ENCODE measurements at regions not wholly inside any gene's neighbourhood (a gene's known extent, or its start where the extent isn't known, plus 50 kb on each side); places are given as distances from the start of the nearest gene placed in this dataset.

DNA sequence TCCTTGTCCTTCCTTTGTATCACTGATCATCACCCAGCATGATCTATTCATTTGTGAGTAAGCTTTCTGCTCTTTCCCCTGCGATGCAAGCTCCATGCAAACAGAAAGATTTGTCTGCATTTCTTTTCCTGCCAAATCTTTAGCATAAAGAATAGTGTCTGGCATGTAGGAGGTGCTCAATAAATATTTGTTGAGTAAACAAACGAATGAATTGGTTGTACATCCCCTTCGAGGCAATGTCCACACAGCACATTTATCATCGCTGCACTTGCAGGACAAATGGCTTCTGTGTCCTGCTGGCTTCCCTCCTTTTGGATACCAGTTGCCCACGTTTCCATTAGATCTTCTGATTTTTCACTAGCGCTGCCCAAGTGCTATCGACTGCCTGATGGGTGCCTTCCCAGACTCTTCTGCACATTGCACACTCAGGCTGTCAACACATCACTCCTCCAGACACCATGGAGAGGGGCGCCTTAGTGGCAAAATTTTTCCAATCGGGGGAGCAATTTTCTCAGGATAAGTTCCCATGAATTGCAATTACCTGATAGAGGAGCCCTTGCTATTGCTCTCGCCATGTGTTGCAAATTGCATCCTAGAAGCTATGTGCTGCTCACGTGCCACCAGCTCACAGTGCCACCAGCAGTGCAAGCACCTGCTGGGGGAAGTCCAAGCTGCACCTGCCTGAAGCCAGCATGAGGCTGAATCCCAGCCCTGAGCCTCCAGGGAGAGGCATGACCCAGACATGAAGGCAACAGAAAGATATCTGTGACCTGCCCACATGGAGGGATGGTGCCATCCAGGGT is 206.6 kb downstream of the KIF26A start:
- no peak for DNase-seq

DNA sequence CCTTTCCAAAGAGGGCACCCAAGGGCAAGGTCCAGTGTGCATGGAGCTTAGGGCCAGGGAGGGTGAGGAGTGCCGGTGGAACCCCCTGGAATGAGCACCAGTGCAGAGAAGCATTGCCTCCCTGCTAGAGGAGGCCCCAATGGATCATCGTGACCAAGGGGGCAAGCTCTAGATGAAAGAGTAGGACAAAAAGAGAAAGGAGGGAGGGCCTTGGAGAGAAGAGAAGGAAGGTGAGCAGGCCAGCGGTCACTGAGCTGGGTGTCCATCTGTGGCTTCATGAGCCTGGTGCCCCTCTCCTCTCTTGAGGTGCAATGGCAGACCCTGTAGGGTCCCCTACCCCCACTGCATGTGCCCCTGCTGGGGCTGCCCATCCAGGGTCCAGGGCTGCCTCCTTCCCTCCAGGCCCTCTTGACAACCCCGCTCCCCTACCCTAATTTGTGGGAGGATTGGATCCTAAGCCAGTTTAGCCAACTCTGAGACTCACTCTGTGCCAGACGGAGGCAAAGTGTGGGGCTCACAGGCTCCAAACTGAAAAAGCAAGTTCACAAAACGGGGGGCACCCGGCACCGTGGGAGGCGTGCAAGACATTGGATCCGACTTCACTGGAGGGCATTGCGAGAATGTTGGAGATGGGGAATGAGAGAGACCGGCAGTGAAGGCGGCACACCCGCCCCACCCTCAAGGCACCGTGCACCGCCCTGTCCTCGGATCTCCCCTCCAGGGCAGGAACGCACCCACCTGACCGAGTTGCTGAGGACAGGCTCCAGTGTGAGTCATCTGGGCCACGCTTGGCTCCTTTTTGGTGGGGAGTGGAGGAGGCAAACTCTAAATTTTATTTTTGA is 207.5 kb downstream of the KIF26A start:
- no peak for DNase-seq

DNA sequence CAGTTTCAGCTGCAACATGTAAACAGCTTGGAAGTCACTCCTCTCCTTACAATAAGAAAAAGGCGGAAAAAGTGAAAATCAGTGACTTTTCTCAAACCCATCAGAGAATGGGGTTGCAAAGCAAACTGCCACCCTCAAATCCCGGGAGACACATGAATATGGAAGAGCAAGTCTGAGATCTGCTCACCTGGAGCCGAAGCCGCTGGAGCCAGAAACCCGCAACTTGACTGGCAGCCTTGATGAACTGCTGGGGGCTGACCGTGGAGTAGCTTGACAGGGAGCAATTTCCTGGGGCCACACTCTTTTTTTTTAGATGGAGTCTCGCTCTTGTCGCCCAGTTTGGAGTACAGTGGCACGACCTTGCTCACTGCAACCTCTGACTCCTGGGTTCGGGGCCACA is 208.2 kb downstream of the KIF26A start:
- DNase-seq = no peak

DNA sequence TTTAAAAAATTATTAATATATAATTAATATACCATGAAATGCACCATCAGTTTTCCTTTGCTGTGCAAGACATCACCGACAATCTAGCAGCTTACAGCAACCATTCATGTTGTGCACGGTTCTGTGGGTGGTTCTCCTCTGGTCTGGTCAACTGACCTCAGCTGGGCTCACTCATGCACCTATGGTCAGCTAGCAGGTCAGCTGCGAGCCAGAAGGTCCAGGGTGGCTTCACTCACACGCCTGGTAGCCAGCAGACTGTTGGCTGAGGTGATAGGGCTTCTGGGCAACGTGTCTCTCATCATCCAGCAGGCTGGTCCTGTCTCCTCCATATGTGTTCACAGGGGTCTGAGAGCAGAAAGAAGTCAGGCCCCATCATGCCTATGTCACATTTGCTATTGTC is 210.4 kb downstream of the KIF26A start:
- DNase-seq = no peak

DNA sequence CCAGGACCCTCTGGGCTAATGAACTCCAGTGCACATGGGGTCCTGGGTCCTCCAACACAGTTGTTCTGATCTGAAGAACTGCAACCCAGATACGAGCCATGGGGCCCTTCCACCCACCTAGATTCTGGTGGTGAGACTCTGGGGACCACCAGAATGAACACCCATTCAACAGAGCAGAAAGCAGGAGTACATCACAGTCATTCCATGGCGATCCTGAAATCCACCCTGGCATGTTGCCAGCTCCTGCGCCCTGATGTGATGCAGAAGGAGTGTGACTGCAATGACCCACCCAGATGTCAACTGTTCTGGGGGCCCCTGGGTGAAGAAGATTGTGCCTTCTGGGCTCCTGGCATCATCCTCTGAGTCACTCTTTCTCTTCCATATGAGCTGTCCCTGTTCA is 211.6 kb downstream of the KIF26A start:
- no peak for DNase-seq

DNA sequence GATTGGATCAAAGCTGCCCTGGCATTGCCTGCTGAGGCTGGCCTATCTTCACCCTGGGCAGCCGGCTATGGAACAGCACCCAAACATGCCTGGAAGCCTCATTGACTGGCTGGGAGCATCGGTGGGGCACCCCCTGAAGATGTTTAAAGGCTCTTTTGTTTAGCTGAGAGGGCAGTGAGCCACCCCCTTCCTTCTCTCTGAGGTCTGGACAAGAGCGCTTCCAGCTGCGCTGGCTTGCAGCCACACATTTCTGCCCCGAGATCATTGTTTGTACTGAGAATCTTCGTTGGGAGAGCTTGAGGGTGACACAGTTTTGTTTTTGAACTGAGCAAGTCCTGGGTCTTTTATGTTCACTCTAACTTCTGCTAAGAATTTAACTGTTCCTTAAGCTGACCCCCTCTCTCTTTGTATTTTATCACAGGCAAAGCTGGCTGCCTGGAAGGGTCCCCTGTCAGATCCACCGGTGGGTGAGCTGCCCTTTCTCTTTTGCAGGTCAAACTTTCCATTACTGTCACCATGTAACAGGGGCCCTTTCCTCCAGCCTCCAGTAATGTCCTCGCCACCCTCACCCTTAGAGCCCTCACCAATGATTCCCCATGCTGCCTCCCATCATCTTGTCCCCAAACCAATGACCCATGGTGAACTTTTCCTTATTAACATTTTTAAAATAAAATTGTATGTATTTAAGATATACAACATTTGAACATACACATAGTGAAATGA is 212.2 kb downstream of the KIF26A start:
- no peak for DNase-seq

DNA sequence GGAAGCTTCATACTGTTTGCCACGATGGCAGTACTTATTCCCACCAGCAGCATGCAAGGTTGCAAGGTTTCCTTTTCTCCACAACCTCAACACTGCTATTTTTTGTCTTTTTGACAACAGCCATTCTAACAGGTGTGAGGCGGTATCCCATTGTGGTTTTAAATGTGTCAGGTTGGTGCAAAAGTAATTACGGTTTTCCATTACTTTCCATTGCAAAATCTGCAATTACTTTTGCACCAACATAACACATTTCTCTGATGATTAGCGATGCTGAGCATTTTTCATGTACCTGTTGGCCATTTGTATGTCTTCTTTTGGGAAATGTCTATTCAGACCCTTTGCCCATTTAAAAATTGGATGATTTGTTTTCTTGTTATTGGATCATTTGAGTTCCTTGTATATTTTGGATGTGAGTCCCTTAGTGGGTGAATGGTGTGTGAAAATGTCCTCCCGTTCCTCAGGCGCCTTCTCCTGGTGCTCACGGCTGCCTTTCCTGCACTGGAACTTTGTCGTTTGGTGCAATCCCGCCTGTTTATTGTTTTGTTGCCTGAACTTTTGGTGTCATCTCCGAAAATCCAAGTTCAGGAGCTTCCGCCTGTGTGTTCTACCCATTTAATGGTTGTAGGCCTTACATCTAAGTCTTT is 213.6 kb downstream of the KIF26A start:
- no peak for DNase-seq

DNA sequence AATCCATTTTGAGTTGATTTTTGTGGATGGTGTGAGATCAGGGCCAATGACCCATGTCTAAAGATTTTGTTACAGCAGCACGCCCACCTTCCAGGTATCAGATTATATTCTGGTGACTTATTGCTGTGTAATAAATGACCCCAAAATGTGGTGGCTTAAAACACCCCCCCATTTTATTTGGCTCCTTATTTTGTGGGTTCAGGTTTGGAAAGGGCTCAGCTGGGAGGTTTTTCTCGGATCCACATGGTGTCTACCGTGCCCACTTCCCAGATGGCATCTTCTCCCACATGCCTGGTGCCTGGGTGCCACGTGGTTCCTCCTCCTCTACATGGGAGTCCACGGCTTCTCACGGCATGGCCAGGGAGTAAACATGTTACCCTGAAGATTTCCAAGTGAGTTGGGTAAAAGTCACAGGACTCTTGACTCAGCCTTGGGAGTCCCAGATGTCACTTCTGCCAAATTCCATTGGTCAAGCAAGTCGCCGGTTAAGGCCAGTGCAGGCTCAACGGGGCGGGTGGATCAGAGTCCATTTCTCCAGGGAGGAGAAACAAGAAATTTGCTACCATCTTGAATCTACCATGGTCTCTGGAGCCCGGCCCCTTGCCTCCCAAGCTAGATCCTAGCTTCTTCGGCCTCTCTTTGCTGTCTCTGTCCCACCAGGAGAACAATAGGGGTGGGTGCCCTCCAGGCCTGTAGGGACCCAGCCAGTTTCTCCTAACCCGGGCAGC is 214.3 kb downstream of the KIF26A start:
- DNase-seq = no peak

DNA sequence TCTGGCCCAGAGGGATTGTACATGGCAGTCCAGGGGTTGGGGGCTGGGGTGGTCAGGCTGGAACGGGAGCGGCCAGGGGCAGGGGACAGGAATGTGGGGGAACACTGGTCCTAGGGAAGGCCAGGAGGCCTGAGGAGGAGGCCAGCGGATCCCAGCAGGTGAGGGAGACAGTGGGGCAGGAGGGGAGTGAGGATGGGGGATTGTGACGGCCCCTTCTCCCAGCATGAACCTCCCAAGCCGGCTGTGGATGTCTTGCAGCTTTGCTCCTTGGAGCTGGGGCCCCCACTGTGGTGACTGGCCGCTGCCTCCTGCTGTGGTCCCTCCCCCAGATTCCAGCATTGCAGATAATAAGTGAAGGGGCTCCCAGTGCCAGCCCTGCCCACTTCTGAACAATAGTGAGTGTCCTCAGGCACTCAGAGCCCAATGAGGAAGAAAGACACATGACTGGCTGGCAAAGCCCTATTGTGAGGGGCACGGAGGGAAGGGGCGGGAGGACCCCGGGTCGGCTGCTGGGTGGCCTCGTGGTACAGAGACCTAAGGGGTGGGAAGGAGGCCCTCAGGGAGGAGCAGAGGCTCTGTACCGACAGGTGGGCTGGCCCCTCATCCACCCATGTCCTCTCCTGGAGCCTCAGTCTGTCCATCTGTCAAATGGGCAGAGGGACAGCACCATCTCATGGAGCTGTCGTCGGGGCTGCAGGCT is 215.0 kb downstream of the KIF26A start:
- no peak for DNase-seq

DNA sequence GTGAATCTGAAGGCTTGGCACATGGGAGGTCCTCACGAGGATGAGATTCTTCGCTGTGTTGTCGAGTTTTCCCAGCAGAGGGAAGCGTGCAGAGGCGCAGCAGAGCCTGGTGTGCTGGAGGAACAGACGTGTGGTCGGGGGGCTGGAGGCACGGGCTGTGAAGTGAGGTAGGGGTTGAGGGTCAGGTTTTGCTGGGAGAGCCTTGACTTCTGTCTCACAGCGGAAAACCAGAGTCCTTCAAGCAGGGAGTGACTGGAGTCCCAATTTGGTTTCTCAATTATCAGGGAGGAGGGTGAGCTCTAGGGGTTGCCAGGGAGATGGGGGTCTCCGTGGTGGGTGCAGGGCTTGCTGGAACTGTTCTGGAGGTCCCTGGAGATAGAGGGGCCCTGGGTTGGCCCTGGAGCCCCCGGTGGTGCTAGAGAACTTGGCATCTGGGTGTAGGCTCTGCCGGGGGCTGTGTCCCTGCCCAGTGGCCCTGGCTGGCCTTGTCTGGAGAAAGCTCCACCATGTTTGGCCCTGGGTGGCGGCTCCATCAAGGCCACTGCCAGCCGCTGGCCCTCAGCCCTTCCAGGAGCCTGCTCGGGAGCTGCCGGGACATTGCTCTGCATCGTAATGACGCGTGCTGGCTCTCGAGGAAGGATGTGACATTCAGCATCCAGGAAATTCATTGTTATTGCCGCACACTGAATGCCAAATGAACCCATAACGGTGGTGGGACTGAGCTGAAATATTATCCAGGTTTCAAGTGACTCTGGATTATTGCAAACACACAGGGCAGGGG is 215.7 kb downstream of the KIF26A start:
- DNase-seq = no peak

DNA sequence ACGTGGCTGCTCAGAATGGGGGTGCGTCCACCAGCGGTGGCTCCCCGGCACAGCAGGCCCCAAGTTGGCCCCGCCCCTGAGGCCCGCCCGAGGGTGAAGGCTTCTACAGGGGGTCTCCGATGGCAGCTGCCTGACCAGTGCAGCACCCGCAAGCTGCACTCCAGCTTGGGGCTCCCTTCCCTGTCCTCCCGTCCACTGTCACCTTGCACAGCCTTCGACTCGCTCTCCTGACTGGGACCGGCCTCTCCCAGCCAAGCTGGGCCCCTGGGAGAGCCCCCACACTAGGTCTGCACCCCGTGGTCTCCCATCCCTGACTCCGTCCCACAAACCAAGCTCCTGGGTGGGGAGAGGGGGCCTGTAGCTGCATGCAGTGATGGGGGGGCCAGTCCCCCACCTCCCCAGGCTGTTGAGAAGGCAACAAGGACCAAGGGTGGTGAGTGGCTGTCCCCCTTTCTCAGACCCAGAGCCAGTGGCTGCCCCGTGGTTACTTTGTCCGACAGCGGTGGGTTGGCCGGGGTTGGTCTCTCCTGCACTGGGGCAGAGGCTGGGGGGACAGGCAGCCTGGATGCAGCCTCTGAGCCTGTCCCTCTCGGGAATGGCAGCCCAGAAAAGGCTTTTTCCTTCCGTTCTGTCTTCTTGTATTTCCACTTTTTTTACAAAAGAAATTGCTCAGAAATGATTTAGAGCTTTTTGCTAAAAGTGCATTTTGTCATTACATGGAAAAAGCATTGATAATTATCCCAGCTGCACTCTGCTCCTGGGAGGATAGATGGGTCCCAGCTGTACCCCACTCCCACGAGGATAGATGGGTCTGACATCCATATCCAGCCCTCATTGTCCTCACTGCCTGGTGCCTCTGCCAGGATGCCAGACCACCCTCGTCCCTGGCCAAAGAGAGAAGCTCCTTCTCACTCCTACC is 217.0 kb downstream of the KIF26A start:
- no peak for DNase-seq

DNA sequence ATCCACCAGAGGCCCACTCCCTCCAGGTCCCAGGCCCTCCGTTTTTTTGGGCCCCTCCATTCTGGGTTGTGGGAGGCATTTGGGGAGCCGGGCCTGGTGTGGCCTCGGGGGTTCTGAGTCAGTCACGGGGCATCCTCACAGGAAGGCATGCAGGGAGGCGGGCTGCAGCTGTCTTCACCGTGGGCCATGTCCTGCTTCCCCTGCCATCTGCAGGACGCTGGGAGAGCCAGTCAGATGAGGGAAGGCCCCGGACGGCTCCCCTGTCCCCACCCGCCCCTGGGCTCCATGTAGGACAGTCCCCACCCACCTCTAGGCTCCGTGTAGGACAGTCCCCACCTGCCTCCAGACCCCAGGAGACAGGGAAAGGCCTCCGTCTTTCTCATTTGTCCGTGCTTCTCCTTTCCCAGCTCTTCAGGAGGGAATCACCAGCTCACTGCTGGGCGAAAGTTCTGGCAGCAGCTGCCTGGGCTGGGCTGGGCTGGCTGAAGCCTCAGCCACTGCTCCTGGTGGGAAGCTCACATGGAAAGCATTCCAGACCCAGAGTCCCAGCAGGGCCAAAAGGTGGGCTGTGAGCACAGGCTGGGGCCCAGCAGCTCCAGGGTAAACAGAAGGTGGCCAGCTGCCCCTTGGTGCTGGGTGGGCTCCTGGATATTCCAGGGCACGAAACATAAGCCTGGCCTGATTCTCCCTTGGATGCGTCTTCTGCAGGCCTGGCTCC is 217.8 kb downstream of the KIF26A start:
- DNase-seq = no peak

DNA sequence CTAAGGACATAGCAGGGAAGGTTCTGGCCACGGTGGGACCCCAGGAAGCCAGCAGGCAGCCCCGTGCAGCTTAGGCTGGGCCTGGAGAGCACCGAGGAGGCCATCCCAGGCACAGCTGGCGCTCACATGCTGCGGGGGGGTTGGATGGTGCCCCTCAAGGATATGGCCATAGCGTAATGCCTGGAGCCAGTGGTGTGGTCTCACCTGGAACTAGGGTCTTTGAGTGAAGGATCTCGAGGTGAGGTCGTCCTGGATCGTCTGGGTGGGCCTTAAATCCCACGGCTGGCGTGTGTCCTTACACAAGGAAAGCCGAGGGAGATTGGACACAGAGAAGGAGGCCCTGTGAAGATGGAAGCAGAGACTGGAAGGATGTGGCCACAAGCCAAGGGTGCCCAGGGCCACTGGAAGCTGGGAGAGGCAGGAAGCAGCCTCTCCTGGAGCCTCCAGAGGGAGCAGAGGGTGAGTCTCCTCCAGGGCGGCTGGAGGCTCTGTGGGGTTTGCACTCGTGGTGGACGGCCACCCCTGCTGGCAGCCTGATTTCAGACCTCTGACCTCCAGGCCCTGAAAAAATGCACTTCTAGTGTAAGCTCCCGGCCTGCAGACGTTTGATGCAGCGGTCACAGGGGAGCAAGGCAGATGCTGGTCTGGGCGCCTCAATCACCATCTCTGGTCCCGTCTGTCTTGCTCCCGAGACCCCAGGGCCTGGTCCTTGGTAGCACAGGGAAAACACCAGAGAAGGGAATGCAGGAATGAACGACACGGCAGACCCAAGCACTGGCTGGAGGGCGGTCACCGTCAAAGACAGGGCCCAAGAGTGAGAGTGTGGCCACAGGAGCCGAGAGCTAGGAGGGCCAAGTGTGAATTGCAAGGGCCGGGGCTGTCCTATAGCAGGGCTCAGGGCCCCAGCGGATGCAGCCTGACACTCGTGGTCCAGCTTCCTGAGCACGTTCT is 218.6 kb downstream of the KIF26A start:
- no peak for DNase-seq

DNA sequence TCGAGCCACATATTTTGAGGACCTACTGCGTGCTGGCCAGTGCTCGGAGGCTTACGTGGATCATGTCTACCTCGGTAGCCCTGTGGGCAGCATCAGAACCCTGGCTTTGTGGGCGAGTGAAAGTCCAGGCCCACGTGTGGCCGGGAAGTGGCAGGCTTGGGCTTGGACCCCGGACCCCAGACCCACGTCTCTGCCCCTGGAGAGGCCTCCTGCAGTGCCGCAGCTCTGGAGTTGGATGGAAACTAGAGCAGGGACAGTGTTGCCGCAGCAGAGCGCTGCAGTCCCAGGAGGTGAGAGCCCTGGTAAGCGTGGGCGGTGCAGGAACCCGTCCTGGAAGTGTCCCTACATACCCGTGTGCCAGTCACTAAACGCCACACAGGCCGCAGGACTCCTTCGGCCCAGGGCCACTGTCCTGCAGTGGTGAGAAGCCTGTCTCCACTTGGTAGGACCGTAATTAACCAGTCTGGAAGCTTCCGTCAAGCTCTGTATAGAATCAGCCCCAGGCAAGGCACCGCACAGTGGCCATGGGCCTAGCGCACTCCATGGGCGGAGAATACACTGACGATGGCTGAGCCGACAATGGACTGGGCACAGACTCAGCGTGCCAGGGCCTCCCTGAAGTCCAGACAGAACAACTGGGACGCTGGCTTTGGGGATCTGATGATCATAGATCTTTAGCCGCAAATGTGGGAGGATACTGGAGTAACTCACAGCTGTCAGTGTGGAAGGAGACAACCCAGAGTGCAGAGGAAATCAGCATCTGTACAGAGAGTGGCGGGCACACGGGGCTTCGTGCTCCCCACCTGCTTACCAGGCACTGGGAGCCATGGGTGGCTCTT is 219.5 kb downstream of the KIF26A start:
- no peak for DNase-seq

DNA sequence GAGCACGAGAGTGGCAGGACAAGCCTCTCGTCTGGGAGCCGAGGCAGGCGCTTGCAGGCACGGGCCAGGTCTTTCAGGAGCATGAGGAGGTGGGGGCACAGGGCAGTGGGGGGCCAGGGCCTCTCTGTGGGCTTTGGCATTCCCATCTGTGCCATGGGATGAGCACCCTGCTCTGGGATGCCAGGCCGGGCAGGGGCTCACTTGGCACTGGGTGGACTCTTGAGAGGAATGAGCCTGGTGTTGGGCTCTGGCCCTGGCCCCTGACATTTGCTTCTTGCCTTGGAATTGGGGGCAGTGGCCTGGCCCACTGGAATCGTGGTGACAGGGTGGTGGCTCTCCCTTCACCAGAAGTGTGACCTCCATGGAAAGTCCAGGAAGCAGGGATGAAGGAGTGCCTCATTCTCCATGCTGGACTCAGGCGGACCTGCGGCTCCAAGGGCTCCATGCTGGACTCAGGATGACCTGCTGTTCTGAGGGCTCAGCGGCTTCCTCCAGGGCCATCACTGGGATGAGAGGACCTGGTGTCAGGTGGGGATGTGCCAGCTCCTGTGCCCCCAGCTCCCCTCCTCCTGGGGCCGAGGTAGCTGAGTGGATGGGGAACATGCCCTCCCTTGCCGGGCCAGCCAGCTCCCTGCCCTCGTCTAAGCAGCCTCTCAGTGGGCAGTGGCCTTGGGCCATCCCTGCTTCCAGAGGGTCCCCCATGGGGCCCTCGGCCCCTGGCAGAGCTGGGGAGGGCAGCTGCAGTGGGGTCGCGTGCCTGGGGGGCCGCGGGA is 220.3 kb downstream of the KIF26A start:
- DNase-seq = no peak
